Stimulated activated CD8-positive, alpha-beta memory T cell treated with anti-CD3 and anti-CD28 coated beads, Interleukin-2, amount 100 ng/mL, for 1 hour (primary cell): ENCODE measurements at regions not wholly inside any gene's neighbourhood (a gene's known extent, or its start where the extent isn't known, plus 50 kb on each side); places are given as distances from the start of the nearest gene placed in this dataset.
"Not testable (repeated sequence)": the region's sequence is repeated elsewhere in the genome, so short reads cannot be mapped to it uniquely, and the experiment has no call there.

ENCODE experiments used
- DNase-seq, 2 donors: peaks; one replicate each; pipeline ENCODE4 v3.0.0-alpha.2; 2020; ENCODE audit warnings: low read depth in 2 of 2

DNA sequence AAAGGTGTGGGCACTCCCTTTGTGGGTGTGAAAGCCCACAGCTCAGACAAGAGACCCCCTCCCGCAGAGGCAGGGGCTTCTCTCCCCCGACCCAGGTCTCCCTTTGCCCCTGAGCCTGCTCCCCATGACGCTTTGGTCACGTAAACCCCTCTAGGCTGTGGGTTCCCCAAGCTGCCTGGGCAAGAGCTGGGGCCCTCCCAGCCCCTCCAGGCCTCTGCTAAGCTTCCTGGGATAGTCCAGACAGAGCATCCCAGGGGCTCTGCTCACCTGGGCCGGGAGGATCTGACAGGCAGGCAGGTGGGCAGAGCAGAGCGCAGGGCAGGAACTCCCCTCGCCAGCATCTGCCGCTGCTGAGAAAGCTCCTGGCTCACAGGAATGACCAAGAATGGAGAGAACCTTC, 177.3 kb downstream of the BANP start:
- no peak for DNase-seq

DNA sequence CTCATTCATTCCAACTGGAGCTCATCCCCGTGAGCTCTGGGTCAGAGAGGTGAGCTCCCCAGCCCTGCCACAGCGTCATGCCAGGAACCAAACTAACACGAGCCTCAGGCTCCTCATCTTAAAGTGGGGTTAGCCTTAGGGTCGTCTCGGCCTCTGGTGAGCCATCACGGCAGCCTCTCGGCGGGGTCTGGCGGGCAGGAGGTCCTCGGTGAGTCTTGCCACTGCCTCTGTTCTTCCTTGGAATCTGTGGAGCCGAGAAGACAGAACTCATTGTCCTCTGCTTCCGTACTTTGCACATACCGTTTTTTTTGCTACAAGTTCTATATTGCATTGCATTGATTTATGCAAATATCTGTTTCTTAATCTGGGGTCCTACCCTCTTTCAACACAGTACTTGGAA, 177.9 kb downstream of the BANP start:
- not testable (repeated sequence) for DNase-seq

DNA sequence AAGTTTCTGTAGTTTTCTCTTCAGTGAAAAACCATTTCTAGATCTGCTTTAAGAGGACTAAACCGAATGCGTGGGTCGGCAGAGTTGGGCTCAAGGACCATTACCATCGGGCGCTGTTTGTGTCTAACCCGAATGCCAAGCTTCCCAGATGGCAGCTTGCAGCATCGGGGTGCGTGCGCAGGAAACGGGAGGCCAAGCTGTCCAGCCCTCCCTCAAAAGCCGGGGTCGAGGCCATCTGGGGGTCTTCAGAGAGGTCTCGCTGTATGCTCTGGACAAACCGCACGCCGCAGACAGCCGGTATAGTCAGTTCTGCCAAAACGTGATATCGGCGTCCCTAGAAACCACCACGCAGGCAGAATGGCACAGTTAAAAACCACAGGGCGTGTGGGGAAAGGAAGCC, 178.8 kb downstream of the BANP start:
- no peak for DNase-seq

DNA sequence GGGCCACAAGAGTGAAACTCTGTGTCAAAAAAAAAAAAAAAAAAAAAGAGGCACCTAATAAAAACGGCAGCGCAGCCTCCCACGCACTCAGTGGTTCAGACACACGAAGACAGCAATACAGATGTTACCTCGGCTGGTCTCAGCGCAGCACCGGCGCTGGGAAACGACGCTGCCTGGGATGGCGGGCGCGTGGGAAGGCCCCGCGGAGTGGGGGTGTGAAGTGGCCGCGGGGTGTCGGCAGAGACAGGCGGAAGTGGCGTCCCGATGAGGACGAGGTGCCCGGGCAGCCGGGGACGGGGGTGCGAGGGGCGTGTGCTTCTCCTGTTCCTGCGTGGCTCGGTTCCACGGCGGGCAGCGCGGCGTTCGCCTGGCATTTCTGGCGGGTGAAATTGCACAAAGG, 179.4 kb downstream of the BANP start:
- no peak for DNase-seq

DNA sequence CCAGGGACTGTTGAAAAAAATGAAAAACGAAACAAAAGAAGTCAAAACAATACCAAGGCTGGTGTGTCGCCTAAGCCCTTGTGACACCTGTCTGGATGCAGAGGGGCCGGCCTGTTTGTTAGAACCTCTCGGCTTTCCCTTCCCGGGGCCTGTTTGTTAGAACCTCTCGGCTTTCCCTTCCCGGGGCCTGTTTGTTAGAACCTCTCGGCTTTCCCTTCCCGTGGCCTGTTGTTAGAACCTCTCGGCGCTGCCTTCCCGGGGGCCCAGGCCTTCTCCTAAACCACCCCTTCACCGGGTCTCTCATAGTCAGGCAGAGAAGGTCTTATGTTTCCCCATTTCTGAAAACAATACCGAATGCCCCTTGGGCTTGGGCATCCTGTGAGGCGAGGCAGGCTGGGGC, 180.0 kb downstream of the BANP start:
- DNase-seq: no peak

DNA sequence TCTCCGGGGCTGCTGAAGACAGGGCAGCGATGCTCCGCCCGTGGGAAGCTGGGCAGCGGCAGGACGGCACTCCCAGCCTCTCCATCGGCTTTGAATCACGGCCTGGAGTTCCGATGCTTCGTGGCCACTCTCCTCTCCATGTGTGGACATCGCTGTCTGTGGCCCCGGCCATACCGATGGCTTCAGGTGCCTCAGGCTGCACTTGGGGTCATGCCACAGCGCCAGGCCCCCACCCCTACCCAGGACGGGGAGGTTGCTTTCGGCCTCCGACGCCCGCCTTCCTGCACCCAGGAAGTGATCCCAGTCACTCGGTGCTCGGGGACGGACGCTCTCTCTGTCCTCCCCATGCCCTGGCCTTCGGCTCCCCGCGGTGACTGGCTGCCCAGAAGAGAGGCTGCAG, 180.7 kb downstream of the BANP start:
- no peak for DNase-seq

DNA sequence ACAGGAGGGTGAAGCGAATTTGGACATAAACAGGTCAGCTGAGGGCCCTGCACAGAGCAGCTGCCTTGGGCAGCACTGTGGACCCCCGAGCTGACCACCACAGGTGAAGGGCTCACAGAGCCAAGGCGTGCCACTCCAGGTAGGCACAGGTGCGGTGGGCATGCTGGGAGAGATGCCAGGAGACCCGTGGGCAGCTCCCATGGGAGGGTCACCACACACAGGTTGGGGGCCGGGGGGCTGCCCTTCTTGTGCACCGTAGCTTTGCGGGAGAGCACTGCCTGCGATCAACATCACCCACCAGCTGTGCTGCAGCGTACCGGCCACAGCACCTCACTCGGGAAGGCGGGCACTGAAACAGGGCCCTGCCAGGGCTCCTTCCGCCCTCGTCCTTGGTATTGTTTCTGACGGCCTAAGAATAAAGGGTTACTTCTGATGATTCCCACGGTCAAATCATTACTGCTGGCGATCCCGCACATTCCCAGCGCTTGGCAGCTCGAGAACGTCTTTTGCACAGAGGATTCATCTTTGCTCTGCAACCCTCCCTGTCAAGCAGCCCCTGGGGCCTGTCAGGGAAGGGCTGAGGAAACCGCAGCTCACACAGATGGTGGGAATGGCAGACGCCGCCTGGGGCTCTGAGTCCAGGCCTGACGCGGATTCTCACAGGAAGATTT, 181.7 kb downstream of the BANP start:
- DNase-seq: no peak

DNA sequence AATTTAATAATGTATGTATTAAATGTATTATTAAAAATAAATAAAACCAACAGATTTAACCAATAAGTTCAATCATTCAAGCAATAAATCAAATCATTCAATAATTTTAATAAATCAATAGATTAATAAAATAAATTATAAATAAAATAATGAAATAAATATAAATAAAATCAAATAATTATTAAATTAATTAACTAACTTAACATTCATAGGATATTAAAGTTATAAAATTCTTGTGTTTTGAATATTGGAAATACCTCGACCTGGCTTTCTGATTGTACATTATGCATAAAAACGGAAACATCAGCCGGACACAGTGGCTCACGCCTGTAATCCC, 182.2 kb downstream of the BANP start:
- DNase-seq: no peak

DNA sequence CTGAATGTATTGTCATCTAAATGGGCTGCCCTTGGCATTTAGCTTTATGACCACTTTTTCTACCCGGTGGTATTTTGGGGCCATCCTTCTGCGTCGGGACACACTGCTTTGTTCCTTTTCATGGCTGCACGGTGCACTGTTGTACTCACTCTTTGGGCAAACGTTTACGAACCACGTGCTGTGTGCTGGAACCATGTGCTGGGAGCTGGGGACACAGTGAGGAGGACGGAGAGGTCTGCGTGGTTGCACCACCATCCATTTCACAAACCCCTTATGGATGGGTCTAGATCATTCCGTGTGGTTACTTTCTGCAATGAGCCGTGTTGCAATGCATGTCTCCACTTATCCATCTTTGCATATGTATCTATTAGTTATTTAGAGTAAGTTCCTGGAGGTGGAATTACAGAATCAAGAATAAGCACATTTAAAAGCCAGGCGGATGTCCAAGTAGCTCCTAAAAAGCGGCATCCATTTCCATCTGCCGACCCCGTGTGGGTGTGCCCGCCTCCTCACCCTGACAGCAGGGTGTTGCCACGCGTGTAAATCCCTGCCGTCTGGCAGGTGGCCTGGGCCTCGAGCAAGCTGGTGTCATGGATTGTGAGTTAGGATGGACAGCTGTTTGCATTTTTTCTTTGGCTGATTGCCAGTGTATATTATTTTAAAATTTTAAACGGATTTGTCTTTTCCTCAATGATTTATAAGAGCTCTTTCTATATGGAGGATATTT, 183.1 kb downstream of the BANP start:
- DNase-seq: not testable (repeated sequence)

DNA sequence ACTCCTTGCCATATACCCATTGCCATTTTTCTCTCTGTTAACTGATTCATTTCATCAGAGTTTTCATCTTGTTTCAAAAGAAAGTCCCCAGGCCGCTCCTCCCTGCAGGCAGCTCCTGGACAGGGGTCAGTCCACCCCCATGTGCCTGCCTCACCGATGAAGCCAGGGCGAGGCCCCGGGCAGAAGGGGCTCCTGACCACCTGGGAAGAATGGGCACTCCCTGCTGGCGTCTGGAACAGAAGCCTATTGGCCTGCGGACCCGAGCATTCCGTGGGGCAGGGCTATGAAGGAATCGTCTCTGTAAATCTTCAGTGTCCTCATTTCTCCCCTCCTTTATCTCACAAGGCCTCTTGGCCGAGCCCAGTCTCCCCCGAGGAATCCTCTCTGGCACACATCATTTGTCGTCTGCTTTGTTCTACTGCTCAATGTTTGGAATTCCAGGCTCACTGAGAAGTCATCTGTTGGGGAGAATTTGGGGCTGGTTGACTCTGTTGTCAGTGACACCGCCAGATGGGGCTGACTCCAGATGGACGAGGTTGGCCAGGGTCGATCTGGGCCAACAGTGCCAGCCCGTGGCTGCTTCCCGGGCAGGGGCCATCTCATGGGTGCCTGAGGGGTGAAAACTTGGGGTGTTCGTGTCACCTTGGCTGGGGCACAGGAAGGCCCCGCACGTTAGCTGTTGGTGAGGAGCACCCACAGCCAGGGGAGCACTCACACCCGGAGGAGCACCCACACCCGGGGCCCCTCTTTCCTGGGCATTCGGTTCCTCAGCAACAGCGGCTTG, 183.9 kb downstream of the BANP start:
- not testable (repeated sequence) for DNase-seq

DNA sequence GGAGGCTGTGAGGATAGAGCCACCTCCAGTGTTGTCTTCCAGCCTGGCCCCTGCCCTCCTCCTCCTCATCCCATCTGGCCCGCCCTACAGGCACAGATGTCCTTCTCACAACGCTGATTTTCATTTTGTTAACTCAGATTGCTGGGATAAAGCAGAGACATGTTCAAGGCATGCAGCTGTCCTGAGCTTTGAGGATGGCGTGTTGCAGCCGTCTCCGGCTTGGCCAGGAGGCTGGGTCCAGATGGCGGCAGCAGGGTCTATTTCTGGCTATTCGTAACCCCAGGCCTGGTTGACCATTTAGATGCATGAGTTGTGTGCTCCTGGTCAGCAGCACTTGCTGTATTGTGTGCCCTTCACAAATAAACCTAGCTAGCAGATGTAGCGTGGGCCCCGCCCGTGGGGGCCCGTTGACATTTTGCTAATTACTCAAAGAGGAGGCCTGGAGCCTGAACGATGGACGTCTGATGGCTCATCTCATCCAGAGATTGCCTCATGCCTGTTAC, 185.0 kb downstream of the BANP start:
- not testable (repeated sequence) for DNase-seq

DNA sequence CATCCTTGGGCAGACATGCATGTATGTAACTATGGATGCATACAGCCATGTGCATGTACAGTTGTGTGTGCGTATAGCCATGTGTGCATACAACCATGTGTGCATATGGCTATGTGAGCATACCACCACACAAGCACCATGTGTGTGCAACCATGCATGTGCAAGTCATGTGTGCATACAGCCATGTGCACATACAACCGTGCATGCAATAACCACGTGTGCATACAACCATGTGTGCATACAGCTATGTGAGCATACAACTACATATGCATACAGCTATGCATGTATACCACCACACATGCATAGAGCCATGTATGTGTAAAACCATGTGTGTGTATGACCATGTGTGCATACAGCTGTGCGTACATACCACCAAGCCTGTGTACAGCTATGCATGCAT, 185.7 kb downstream of the BANP start:
- DNase-seq: not testable (repeated sequence)

DNA sequence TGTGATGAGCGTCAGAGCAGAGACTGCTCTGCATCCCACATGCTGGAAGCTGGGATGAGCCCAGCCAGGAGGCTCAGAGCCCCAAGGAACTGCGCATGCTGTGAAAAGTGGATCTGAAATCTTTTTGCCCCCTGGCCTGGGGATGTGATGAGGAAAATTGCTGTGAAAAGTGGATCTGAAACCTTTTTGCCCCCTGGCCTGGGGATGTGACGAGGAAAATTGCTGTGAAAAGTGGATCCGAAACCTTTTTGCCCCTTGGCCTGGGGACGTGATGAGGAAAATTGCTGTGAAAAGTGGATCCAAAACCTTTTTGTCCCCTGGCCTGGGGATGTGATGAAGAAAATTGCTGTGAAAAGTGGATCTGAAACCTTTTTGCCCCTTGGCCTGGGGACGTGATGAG, 187.9 kb downstream of the BANP start:
- DNase-seq: not testable (repeated sequence)

DNA sequence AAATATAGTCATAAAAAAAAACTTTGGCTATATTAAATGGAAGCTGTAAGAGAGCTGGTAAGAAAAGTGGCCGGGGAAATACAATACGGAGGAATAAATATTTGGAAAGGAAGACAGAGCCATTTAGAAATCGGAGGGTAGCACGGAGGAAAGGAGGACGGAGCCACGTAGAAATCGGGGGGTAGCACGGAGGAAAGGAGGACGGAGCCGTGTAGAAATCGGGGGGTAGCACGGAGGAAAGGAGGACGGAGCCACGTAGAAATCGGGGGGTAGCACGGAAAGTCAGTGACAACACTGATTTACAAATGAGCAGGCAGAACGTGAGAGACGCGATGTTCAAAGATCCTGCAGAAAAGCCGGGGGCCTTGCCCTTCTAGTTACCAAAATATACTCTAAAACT, 189.0 kb downstream of the BANP start:
- not testable (repeated sequence) for DNase-seq

DNA sequence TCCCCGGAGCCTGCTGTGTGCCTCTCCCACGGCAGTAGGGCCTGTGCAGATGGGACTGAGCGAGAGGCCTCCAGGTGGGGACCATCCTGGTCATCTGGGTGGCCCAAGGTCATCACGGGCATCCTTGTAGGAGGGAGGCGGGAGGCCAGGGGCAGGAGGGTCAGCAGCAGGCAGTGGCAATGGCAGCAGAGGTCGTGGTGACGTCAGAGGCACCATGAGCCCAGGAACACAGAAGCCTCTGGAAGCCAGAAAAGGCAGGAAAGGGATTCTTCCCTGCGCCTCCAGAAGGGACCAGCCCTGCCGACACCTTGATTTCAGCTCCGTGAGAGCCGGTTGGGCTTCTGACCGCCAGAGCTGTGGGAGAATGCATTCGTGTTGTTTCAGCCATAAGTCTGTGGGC, 190.3 kb downstream of the BANP start:
- no peak for DNase-seq

DNA sequence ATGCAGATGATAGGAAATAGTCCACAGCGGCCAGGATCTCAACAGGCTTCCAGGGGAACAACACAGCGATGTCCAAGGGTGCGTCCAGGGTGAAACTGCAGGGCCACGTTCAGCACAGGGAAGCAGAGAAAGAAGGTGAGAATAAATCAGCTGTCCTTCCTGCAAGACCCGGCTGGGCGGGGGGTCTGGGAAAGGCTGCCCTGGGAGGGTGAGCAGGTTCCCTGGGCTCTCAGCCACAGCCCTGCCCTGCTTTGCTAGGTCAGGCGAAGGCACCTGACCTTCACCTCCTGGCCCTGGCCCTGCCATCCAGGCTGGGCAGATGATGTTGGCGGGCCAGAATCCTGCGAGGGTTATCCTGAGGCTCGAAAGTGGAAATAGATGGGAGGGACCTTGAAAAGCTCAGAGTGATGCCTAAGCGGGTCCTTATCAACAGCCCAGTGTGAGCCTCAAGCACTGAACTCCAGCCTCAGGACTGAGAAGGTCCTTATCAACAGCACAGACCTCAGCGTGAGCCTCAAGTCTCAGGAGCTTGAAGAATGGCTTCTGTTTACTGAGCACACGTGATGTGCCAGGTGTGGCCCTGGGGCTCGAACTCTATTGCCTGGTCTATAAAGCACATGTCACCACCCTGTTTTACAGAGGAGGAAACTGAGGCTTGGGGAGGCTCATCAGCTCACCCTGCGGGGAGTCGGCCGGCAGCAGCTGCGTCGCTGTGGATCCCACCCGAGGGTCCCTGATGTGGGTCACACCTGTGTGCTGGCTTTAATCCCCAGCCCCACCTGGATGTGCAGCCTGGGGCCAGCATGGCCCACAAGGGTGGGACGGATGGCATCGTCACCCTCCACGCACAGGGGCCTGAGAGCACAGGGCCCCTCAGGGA, 191.1 kb downstream of the BANP start:
- not testable (repeated sequence) for DNase-seq

DNA sequence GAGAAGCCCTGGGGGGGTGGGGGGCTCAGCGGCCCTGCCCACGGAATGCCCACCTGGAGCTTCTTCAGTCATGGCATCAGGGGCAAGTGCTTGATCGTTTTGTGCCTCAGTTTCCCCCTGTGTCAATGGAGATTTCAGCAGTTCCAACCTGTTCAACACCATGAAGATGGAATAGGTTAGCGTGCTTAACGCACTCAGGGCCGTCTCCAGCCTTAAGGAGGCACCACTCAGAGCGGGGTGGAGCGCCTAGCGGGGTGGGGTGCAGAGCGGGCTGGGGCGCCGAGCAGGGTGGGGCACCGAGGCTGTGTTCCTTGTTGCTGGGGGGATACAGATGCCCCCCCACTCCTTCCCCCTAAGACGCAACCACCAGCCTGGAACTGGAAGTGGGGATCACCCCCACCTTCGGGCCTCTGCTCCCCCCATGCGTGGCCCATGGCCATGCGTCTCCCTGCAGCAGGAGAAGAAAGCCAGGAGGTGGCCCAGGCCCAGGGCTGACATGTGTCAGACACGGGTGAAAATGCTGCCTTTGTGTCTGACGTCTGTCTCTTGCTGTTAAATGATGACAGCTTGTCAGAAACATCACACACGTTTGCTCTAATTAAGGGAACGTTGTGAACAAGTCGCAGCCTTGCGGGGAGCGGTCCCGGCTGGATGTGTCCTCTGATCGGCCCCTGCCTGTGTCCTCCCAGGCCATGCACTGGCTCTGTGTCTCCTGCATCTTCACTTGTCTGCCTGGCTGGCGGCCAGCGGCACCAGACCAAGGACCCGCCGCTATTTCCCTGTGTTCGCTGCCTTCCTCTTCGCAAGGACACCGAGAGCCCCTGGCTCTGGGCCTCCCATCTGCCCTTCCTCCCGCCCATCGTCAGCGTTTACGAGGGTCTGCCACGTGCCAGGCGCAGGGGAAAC, 192.1 kb downstream of the BANP start:
- DNase-seq: not testable (repeated sequence)

DNA sequence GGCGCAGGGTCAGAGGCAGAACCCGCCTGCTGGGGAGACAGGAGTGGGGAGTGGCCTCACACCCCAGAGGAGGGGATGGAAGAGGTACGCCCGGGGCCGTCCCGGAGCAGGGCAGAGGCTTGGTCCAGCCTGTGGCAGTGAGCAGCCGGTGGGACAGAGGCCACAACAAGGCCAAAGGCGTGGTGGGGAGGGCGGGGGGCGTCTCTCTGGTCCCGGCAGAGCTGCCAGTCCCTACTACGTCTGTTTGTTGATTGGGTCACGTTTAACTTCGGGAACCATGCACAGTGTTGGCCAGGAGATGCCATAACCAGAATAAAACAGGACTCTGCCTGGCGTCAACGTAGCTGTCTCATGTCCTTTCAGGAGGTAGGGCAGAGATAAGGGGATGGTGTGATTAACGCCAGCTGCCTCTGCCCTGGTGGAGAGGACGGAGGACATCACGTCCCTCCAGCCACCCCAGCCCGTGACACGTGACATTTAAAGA, 192.8 kb downstream of the BANP start:
- DNase-seq: no peak

DNA sequence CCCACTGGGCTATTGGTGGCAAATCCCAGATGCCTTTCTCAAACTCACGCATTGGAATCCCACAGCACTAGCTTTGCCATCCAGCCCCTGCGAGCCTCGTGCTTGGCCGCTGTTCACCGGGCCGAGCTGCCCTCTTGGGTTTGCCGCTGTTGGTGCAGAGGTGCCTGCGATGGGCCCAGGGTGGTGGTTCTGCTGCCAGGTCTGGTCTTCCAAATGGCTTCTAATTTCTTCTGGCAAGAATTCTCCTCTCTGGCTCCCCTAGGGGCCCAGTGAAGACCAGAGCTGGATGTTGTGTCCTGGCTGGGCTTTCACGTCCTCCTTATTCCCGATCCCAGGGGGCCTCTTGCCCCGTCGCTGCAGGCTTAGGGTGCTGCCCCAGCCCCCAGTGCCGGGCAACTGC, 194.1 kb downstream of the BANP start:
- DNase-seq: not testable (repeated sequence)

DNA sequence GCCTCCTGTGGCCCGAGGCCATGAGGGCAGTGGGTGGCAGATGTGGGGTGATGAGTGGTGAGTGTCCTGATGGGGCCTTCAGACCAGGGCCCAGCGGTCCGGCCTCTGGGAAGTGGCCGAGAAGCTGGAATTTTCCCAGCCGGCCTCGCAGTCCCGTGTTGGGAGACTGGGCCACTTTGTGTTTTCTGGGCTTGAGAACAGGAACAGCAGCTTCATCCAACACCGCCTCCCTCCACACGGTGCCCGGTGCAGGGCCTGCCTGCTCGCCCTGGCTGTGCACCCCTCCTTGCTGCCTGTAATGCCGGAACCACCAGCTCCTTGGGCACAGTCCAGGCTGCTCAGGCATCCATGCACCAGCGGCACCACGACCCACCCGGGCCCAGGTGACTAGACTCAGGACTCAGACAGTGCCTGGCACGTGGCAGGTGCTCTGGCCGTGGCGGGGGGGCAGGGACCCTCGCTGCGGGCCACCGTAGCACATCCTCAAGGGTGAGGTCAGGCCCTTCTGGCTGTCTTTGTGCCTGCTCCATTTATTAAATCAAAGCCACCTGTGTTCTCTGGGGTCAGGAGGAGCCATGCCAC, 194.7 kb downstream of the BANP start:
- not testable (repeated sequence) for DNase-seq
